NCI-H82 treated with DMSO at 0.1 percent for 48 hours (cell line): ENCODE measurements at regions not wholly inside any gene's neighbourhood (a gene's known extent, or its start where the extent isn't known, plus 50 kb on each side); places are given as distances from the start of the nearest gene placed in this dataset.
"Not testable (repeated sequence)": the region's sequence is repeated elsewhere in the genome, so short reads cannot be mapped to it uniquely, and the experiment has no call there.

Experiments used
- DNase-seq: peaks from one replicate; lab custom pipeline; 2025; ENCODE audit not compliant: unreplicated experiment; lab: John Stamatoyannopoulos, UW

DNA sequence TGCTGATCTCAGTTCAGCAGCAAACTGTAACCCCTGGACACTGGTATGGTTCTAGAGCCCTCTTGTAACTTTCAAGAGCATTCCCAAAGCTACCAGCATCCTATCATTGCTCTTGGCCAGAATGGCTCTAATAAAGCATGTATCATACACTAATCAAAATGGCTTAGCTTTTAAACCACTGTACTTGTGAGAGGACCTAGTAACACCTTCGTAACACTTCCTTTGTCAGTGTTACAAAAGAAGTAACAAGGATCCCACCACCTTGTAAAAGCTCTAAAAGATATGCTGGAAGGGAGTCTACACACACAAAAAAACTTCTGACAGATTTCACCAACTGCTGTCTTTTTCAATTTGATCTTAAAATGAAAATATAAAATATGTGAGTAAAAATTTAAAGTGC lies 144.7 kb downstream of the ALOX5 start:
- no peak for DNase-seq

DNA sequence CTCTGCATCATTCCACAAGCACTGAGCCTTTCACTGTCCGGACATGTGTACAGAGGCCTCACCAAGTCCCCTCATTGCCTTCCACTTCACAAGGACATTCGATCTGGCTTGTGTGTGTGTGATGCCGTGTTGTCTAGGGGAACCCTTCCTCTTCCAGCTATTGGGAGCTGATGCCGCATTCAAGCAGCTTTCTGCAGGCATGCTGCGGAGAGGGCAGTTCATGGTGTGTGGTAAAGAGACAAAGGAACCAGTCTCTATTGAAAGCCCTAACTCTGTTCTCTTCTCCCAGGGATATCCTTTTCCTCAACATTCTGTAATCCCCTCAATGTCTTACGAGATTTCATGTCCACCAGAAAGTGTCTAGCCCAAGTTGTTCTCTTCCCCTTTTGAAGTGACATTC lies 141.6 kb downstream of the ALOX5 start:
- no peak for DNase-seq

DNA sequence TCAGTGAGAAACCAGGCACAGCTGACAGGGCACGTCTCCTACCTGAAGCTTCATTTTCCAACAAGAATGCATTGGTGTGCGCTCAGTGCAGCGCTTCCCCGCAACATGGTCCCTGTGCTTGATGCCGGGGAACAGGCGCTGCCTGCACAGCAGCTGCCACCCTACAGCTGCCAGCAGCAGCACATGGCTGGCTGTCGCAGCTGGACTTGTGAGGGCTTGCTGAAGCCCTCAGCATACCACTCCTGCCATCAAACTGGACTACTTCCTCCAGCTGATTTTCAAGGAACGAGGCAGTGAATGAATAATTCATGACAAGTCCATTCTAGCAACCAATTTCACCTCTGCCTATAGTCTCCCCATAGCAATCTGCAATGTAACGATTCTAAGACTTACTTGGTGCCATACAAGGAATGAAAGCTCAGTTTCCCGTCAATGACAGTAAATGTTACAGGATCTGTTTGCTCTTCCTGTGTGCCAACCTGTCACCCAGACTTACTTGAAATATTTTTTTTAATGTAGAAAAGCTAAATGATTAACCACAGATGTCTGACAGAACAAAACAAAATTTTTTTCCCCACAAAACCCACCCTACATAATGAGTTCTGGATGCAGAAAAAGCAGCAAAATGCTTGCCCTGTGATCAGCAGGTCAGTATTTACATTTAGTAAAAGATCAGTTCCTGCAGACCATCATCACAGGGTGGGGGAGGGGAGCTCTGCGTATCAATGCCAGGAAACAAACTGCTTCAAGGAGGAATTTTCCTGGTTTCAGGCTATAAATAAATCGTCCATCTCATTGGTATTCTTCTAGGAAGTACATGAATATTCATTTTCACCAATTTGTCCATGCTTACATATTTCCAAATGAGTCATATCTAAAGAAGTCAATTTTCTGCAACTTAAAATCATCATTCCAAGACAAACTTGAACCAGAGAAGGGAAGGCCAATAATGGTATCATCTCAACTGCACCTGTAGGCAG lies 140.6 kb downstream of the ALOX5 start:
- DNase-seq: no peak

DNA sequence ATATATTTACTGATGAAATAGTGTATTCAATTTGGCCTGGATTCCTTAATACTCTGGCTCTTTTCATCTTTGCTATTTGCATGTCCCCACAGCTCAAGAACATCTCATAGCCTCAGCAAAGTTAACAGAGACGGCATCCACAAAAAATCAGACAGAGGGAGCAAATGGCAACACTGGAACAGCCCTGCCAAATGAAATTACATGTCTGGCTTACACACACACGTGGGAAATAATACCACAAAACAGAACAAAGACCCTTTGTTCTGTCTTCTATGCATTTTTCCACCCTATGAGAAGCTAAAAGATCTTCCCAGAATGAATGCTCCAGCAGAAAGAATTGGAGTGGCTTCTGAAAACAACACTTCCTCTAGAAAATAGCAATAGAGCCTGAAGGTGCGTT lies 139.5 kb downstream of the ALOX5 start:
- DNase-seq: no peak

DNA sequence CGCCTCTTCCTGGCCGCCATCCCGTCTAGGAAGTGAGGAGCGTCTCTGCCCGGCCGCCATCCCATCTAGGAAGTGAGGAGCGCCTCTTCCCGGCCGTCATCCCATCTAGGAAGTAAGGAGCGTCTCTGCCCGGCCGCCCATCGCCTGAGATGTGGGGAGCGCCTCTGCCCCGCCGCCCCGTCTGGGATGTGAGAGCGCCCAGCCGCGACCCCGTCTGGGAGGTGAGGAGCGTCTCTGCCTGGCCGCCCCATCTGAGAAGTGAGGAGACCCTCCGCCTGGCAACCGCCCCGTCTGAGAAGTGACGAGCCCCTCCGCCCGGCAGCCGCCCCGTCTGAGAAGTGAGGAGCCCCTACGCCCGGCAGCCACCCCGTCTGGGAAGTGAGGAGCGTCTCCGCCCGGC lies 137.9 kb downstream of the ALOX5 start:
- DNase-seq: not testable (repeated sequence)

DNA sequence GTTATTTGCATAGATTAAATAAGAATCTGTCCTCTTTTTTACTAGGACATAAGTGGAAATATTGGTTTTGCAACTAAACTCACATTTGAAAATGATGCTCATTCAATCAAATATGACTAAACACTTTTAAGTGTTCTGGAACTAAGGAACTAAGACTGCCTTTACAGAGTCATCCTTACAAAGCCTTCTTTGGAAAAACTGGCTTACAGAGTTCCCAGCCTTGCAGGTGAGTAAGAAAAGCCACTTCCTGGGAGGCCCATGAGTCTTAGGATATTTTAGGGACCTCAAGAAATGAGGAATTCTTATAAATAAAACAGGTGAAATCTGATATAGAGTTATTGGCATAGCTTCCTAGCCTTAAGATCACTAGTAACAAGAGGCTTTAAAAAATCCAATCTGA lies 135.5 kb downstream of the ALOX5 start:
- no peak for DNase-seq

DNA sequence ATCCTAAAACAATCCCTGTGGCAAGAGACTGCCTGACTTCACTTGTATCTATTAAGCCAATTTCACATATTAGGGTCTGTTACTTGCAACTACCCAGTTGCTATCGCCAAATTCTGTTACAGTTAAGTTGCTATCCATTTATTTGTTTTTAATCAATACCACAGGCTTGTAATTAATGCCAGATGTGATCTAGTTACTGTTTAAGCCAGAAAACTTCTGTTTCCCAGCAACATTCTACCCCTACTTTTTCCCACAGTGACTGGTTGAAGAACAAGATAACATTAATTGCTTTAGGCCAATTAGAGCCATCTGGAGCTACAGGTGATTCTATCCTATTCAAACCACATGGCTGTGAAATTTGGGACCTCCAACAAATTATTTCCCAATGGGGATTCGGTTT lies 131.3 kb downstream of the ALOX5 start:
- peak; percentile 75 for DNase-seq

DNA sequence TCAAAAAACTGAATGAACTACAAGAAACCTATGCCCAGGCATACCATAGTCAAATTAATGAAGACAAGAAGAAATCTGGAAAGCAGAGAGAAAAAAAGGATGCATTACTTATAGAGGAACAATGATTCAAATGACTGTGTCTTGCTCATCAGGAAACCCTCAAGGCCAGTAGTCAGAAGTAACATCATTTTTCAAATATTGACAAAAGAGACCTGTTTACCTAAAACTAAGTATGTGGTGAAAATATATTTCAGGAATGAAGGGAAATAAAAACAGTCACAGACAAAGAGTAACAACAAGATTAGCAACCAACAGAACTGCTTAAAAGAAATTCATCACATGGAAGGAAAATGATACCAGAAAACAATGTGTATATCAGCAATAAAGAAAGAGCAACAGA lies 128.4 kb downstream of the ALOX5 start:
- DNase-seq: no peak

DNA sequence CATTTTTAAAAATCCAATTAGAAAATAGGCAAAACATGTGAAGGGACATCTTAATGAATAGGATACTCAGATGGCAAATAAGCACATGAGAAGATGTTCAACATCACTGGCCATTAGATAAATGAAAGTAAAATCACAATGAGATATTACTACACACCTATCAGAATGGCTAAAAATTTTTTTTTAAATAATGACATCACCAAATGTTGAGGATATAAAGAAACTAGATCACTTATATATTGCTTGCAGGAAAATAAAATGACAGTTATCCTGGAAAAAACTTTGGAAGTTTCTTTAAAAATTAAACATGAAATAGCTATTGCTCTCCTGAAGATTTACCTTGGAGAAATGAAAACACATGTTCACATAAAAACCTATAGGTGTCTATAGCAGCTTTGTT lies 127.8 kb downstream of the ALOX5 start:
- DNase-seq: no peak

DNA sequence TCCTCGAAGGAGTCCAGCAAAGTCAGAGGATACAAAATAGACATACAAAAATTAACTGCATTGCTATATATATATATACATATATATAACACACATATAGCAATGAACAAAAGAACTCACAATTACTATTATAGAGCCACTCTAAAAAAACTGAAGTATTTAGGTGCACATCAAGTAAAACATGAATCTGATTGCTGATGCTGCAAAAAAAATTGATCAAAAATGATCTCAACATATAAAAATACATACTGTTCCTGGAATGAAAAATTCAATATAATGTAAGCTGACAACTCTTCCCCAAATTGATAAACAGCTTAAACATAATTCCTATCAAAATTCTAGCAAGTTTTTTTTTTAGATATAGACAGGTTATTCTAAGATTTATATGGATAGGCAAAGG lies 126.8 kb downstream of the ALOX5 start:
- no peak for DNase-seq

DNA sequence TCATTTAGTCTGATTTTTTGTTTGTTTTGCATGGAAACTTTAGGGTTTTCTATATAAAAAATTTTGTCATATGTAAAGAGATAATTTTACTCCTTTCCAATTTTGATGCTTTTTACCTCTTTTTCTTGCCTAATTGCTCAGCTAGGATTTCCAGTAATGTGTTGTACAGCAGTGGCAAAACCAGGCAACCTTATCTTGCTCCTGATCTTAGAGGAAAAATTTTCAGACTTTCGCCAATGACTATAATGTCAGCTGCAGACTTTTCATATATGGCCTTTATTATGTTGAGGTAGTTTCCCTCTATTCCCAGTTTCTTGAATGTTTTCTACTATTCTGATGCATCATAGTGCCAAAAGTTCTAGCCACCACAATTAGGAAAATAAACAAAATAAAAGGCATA lies 126.3 kb downstream of the ALOX5 start:
- no peak for DNase-seq

DNA sequence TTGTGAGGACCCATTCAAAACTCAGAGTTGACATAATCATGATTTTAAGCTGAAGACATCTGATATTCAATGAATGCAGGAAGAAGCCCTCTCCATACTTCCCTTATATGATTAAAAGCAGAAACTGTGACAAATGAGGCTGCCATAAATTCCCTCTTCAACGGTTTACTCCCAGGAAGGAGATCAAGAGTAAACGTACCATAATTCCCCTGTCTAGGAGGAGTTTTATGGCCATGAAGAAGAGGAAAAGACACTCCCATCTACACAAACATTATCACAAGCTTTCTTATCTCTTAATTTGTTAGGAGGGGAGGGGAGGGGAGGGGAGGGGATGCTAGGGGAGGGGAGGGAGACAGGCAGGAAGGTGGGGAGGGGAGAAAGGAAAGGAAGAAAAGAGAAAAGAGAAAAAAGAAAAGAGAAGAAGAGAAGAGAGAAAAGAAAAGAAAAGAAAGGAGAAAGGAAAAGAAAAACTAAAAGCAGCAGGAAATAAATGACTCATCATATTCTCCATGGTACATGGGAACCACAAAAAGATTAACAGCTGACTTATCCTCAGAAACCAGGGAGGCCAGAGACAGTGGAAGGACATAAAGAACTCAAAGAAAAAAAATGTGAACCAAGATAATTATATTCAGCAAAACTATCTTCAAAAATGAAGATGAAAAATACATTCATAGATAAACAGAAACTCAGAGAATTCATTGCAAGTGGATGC lies 121.6 kb downstream of the ALOX5 start:
- DNase-seq: no peak
